Keratinocyte (primary cell): ENCODE measurements at regions not wholly inside any gene's neighbourhood (a gene's known extent, or its start where the extent isn't known, plus 50 kb on each side); places are given as distances from the start of the nearest gene placed in this dataset.

Experiments used
- DNase-seq: peaks from one replicate; pipeline ENCODE4 v3.0.0-alpha.2; 2011; ENCODE audit warnings: low read depth, missing footprints, low spot score
- FAIRE-seq: peaks from 2 replicates; lab custom pipeline; 2011; peaks lifted over from hg19 to GRCh38; lab: Jason Lieb, UNC
- H2AFZ ChIP-seq: 2 replicates; pipeline ENCODE4 v1.6.0; 2012; ENCODE audit warnings: low read length, control low read depth, inconsistent platforms; ENCODE audit not compliant: control insufficient read depth
- H3K27ac ChIP-seq: 2 replicates; pipeline ENCODE4 v1.5.1; 2011; ENCODE audit warnings: low read length; ENCODE audit not compliant: control insufficient read depth, insufficient read depth
- H3K27me3 ChIP-seq: 3 replicates; pipeline ENCODE4 v1.6.0; 2011; ENCODE audit warnings: low read length; ENCODE audit not compliant: control insufficient read depth, insufficient read depth; ENCODE audit errors: extremely low read depth
- H3K36me3 ChIP-seq, 2 experiments: 2 replicates in 1 of 2; 3 replicates in 1 of 2; pipeline ENCODE4 v1.5.1; 2011; ENCODE audit warnings: low read length in 2 of 2, mild to moderate bottlenecking in 1 of 2; ENCODE audit not compliant: control insufficient read depth in 2 of 2, insufficient read depth in 2 of 2; ENCODE audit errors: extremely low read depth in 1 of 2
- H3K4me1 ChIP-seq: 3 replicates; pipeline ENCODE4 v1.5.1; 2011; ENCODE audit warnings: low read length; ENCODE audit not compliant: control insufficient read depth, insufficient read depth; ENCODE audit errors: extremely low read depth
- H3K4me2 ChIP-seq: 3 replicates; pipeline ENCODE4 v1.6.0; 2011; ENCODE audit warnings: low read depth, low read length; ENCODE audit not compliant: control insufficient read depth, insufficient read depth; ENCODE audit errors: extremely low read depth
- H3K4me3 ChIP-seq, 3 experiments: fragments of 200-600 bp in 1 of 3; sonication (generic) in 1 of 3; 2 replicates in 2 of 3; 3 replicates in 1 of 3; pipeline ENCODE4 v1.5.1; 2011 to 2016; ENCODE audit warnings: low read length in 3 of 3, mild to moderate bottlenecking in 3 of 3, control low read depth in 2 of 3, inconsistent platforms in 1 of 3, low read depth in 1 of 3, mixed read lengths in 1 of 3, mixed run types in 1 of 3, moderate library complexity in 1 of 3; ENCODE audit not compliant: control insufficient read depth in 2 of 3, insufficient read depth in 2 of 3; ENCODE audit errors: extremely low read depth in 1 of 3
- H3K79me2 ChIP-seq: 2 replicates; pipeline ENCODE4 v1.6.0; 2012; ENCODE audit warnings: low read length; ENCODE audit not compliant: control insufficient read depth, insufficient read depth
- H3K9ac ChIP-seq: 3 replicates; pipeline ENCODE4 v1.6.0; 2011; ENCODE audit warnings: low read length; ENCODE audit not compliant: control insufficient read depth, insufficient read depth; ENCODE audit errors: extremely low read depth
- H3K9me1 ChIP-seq: 3 replicates; pipeline ENCODE4 v1.6.0; 2011; ENCODE audit warnings: low read length; ENCODE audit not compliant: control insufficient read depth, insufficient read depth; ENCODE audit errors: extremely low read depth
- H3K9me3 ChIP-seq: 2 replicates; pipeline ENCODE4 v1.5.1; 2012; ENCODE audit warnings: low read depth, low read length; ENCODE audit not compliant: control insufficient read depth
- H4K20me1 ChIP-seq: 3 replicates; pipeline ENCODE4 v1.6.0; 2011; ENCODE audit warnings: low read length; ENCODE audit not compliant: control insufficient read depth, insufficient read depth; ENCODE audit errors: extremely low read depth
- CTCF ChIP-seq, 3 experiments: IDR thresholded peaks in 1 of 3; conservative IDR thresholded peaks in 1 of 3; optimal IDR thresholded peaks in 1 of 3; 2 replicates in 2 of 3; 3 replicates in 1 of 3; pipeline versions ENCODE3 to v1.5.1; 2011; ENCODE audit warnings: low read length in 3 of 3, mild to moderate bottlenecking in 3 of 3, moderate library complexity in 2 of 3, control low read depth in 1 of 3, inconsistent platforms in 1 of 3; ENCODE audit not compliant: insufficient read depth in 2 of 3; ENCODE audit errors: extremely low read depth in 1 of 3
- EZH2 ChIP-seq: IDR thresholded peaks from one replicate; pipeline ENCODE4 v1.6.1; 2012; ENCODE audit warnings: inconsistent platforms, mild to moderate bottlenecking, low read length, moderate library complexity
- dilution Hi-C: fragments of 300-500 bp; cut with MboI; formaldehyde crosslinking; loops from one replicate; pipeline ENCODE4 v1.7.0; 2020; ENCODE audit warnings: low sequenced_read_pairs; ENCODE audit not compliant: extremely low pct_ligation_motif_present

DNA sequence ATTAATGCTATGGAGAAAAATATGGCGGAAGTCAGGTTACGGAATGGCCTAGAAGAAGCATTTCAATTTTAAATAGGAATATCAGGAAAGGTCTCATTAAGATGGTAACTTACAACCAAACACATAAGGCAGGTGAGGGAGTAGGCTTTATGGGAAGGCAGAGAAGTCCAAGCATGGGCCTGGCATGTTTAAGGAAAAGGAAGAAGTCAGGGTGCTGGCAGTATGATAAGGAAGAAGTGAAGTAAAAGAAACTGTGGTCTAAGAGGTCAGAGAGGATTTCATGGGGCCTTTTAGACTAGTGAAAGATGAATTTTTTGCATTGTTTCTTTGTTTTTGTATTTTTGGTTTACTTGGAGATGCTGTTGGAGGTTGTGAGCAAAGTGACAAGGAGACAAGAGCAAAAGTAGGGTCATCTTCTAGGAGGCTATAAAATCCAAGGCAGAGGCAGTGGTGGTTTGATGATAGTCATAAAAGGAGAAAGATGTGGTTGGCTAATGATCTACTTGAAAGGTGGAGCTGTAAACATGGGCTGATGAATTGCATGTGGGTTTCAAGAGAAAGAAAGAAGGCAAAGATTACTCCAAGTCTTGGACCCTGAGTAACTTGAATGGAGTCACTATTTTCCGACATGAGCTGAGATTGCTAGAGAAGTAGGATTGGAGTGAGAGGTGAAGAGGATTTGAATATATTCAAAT is 354.3 kb downstream of the GPD2 start:
- Histone ChIP-seq H2AFZ (no peak overlapping the region), H3K36me3 (no peaks in the 10 kb centered on the region), H4K20me1 (no peaks in the 10 kb centered on the region), H3K9ac (no peak overlapping the region), H3K27ac (no peak overlapping the region), H3K4me2 (no peak overlapping the region), H3K79me2 (no peaks in the 10 kb centered on the region), H3K27me3 (no peaks in the 10 kb centered on the region), H3K4me1 (no peaks in the 10 kb centered on the region), H3K4me3 (no peak overlapping the region), H3K9me3 (no peaks in the 10 kb centered on the region), H3K9me1 (no peaks in the 10 kb centered on the region)
- dilution Hi-C loops, result no loop called here
- DNase-seq (no peak), FAIRE-seq (no peak)
- no peak for TF ChIP-seq CTCF (optimal IDR thresholded peaks at IDR 0.05 in 1 of 3, IDR thresholded peaks at IDR 0.05 in 1 of 3, conservative IDR thresholded peaks at IDR 0.05 in 1 of 3; ENCODE audit: extremely low read depth in 1 of 3, insufficient read depth in 2 of 3, low read length in 3 of 3)
- TF ChIP-seq EZH2, result no peak

DNA sequence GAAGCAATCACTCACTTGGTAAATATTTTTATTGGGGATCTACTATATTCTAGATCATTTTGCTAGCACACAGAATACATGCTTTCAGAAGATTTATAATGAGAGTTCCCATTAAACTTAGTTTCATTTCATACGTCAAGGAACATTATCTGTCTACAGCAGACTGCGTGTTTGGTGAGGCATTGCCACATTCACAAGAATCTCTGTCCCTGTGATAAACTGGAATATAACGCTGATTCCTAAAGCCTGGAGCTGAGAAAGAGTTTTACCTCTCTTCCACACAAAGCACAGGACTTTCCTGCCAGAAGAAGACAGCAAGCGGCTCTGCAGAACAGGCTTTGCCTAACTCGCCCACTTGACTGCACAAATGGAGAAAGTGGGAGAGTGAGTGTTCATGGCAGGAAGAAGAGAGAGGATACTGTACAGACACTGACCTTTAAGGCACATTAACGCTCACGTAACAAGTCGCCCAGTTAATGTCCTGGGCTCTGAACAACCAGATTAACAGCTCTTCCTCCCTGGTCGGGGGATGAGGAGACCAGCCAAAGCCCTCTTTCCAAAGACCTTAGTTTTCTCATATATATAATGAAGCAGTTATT is 356.2 kb downstream of the GPD2 start:
- no peak for TF ChIP-seq EZH2
- TF ChIP-seq CTCF (optimal IDR thresholded peaks at IDR 0.05 in 1 of 3, IDR thresholded peaks at IDR 0.05 in 1 of 3, conservative IDR thresholded peaks at IDR 0.05 in 1 of 3; ENCODE audit: extremely low read depth in 1 of 3, insufficient read depth in 2 of 3, low read length in 3 of 3), result no peak

More for the DNA sequence above, 356.2 kb downstream of the GPD2 start:
- FAIRE-seq (no peak), DNase-seq (no peak)
- Histone ChIP-seq H3K9me1 (no peaks in the 10 kb centered on the region), H2AFZ (no peak overlapping the region), H3K27me3 (no peaks in the 10 kb centered on the region), H3K4me3 (no peak overlapping the region), H3K4me1 (no peaks in the 10 kb centered on the region), H3K36me3 (no peaks in the 10 kb centered on the region), H3K79me2 (no peaks in the 10 kb centered on the region), H3K9ac (no peak overlapping the region), H3K27ac (no peak overlapping the region), H3K9me3 (no peaks in the 10 kb centered on the region), H4K20me1 (no peaks in the 10 kb centered on the region), H3K4me2 (no peak overlapping the region)
- dilution Hi-C loops, result no loop called here
